ENCODE measurements at regions not wholly inside any gene's neighbourhood (a gene's known extent, or its start where the extent isn't known, plus 50 kb on each side); places are given as distances from the start of the nearest gene placed in this dataset.
A peak's percentile ranks its signal among the peaks of the same experiment; 100 is the strongest.

GRCh38 chr6:154605882-154606370, 95.4 kb upstream of the CNKSR3 start:
- no peak for ATAC-seq
- DNase-seq = no peak
- Histone ChIP-seq H3K27me3 (ENCODE audit: control insufficient read depth, insufficient read depth, low read length) (no peaks in the 10 kb centered on the region), H3K4me3 (ENCODE audit: low read length) (no peak overlapping the region), H3K4me1 (ENCODE audit: control insufficient read depth, insufficient read depth, low read length) (peaks cover 10% of the 10 kb centered on the region), H3K36me3 (ENCODE audit: control insufficient read depth, insufficient read depth, low read length) (no peaks in the 10 kb centered on the region), H3K27ac (ENCODE audit: low read length) (no peak overlapping the region), H3K9me3 (ENCODE audit: control insufficient read depth, insufficient read depth, low read length) (no peaks in the 10 kb centered on the region)
- Mint-ChIP-seq H3K27ac (no peak overlapping the region), H3K9me3 (no peaks in the 10 kb centered on the region), H3K4me1 (peaks cover 0 to 17% of the 10 kb centered on the region in 2 donors), H3K27me3 (ENCODE audit: low read depth in 2 of 2) (peaks cover 7 to 8% of the 10 kb centered on the region in 2 donors), H3K4me3 (no peak overlapping the region), H3K36me3 (no peaks in the 10 kb centered on the region)
- WGBS (ENCODE audit: insufficient coverage) = 98% methylated on average over 4 of the region's 7 CpGs
- no peak for TF ChIP-seq CTCF (IDR thresholded peaks at IDR 0.05)
- intact Hi-C loops (cut with micrococcal nuclease) = no loop called here

- H3K4me3 ChIP-seq (ENCODE audit: low read length) = no peak overlapping the region
- peaks cover 10% of the 10 kb centered on the region for H3K4me1 ChIP-seq (ENCODE audit: control insufficient read depth, insufficient read depth, low read length)
- H3K4me1 Mint-ChIP-seq = peaks cover 0 to 17% of the 10 kb centered on the region in 2 donors
- no peaks in the 10 kb centered on the region for H3K27me3 ChIP-seq (ENCODE audit: control insufficient read depth, insufficient read depth, low read length)
- ATAC-seq (peak; percentile 59 to 78 (median 64)), DNase-seq (peak in 1 of 2 donors; percentile 78)
- H3K4me3 Mint-ChIP-seq = no peak overlapping the region
- H3K27me3 Mint-ChIP-seq (ENCODE audit: low read depth in 2 of 2) = peaks cover 7 to 8% of the 10 kb centered on the region in 2 donors
- no peak overlapping the region for H3K27ac ChIP-seq (ENCODE audit: low read length)
- no peaks in the 10 kb centered on the region for H3K36me3 Mint-ChIP-seq
- H3K36me3 ChIP-seq (ENCODE audit: control insufficient read depth, insufficient read depth, low read length) = no peaks in the 10 kb centered on the region
- intact Hi-C loops (cut with micrococcal nuclease) = no loop called here
- H3K9me3 ChIP-seq (ENCODE audit: control insufficient read depth, insufficient read depth, low read length) = no peaks in the 10 kb centered on the region
- H3K9me3 Mint-ChIP-seq = no peaks in the 10 kb centered on the region
- no peak for TF ChIP-seq CTCF (IDR thresholded peaks at IDR 0.05)
- H3K27ac Mint-ChIP-seq = no peak overlapping the region
- 21% methylated on average over 7 of the region's 9 CpGs for WGBS (ENCODE audit: insufficient coverage)
Measured at GRCh38 chr6:154606457-154606856, 96.0 kb upstream of the CNKSR3 start.

GRCh38 chr6:154606860-154607259, 96.4 kb upstream of the CNKSR3 start:
- no peaks in the 10 kb centered on the region for H3K9me3 ChIP-seq (ENCODE audit: control insufficient read depth, insufficient read depth, low read length)
- no peaks in the 10 kb centered on the region for H3K27me3 ChIP-seq (ENCODE audit: control insufficient read depth, insufficient read depth, low read length)
- 65% methylated on average over 2 of the region's 2 CpGs for whole genome bisulfite sequencing (ENCODE audit: insufficient coverage)
- ATAC-seq = no peak
- H3K36me3 Mint-ChIP-seq = no peaks in the 10 kb centered on the region
- no peak for TF ChIP-seq CTCF (IDR thresholded peaks at IDR 0.05)
- no peak overlapping the region for H3K4me3 ChIP-seq (ENCODE audit: low read length)
- no peaks in the 10 kb centered on the region for H3K9me3 Mint-ChIP-seq
- H3K27ac Mint-ChIP-seq = no peak overlapping the region
- intact Hi-C loops (cut with micrococcal nuclease) = no loop called here
- no peak overlapping the region for H3K27ac ChIP-seq (ENCODE audit: low read length)
- no peak for DNase-seq
- H3K4me1 ChIP-seq (ENCODE audit: control insufficient read depth, insufficient read depth, low read length) = peaks cover 10% of the 10 kb centered on the region
- peaks cover 7 to 8% of the 10 kb centered on the region in 2 donors for H3K27me3 Mint-ChIP-seq (ENCODE audit: low read depth in 2 of 2)
- no peak overlapping the region for H3K4me3 Mint-ChIP-seq
- peaks cover 0 to 17% of the 10 kb centered on the region in 2 donors for H3K4me1 Mint-ChIP-seq
- H3K36me3 ChIP-seq (ENCODE audit: control insufficient read depth, insufficient read depth, low read length) = no peaks in the 10 kb centered on the region

- TF ChIP-seq CTCF (IDR thresholded peaks at IDR 0.05) = no peak
- intact Hi-C loops (cut with micrococcal nuclease) = no loop called here
- Mint-ChIP-seq H3K9me3 (no peaks in the 10 kb centered on the region), H3K4me3 (no peak overlapping the region), H3K27ac (no peak overlapping the region), H3K36me3 (no peaks in the 10 kb centered on the region), H3K4me1 (peaks cover 0 to 8% of the 10 kb centered on the region in 2 donors), H3K27me3 (ENCODE audit: low read depth in 2 of 2) (peaks cover 5 to 8% of the 10 kb centered on the region in 2 donors)
- DNase-seq (no peak), ATAC-seq (no peak)
- Histone ChIP-seq H3K36me3 (ENCODE audit: control insufficient read depth, insufficient read depth, low read length) (no peaks in the 10 kb centered on the region), H3K4me1 (ENCODE audit: control insufficient read depth, insufficient read depth, low read length) (peaks cover 10% of the 10 kb centered on the region), H3K4me3 (ENCODE audit: low read length) (no peak overlapping the region), H3K9me3 (ENCODE audit: control insufficient read depth, insufficient read depth, low read length) (no peaks in the 10 kb centered on the region), H3K27me3 (ENCODE audit: control insufficient read depth, insufficient read depth, low read length) (no peaks in the 10 kb centered on the region), H3K27ac (ENCODE audit: low read length) (no peak overlapping the region)
- WGBS (ENCODE audit: insufficient coverage) = 40% methylated on average over 1 of the region's 3 CpGs
Measured at GRCh38 chr6:154611241-154611640, 100.8 kb upstream of the CNKSR3 start.

Data from natural killer cell (primary cell).